SK-N-SH (cell line): ENCODE measurements at regions not wholly inside any gene's neighbourhood (a gene's known extent, or its start where the extent isn't known, plus 50 kb on each side); places are given as distances from the start of the nearest gene placed in this dataset.

Experiments used
- CTCF ChIA-PET: fragments of 300-600, 350-600 bp; formaldehyde crosslinking; extraction: SDS; loops from one replicate; lab custom pipeline; 2021; lab: Yijun Ruan, JAX
- POLR2A ChIA-PET: fragments of 350-600 bp; sonication (Branson Sonifier 250); formaldehyde crosslinking; extraction: SDS; loops from one replicate; lab custom pipeline; 2020; ENCODE audit warnings: antibody characterized with exemption, inconsistent platforms; lab: Yijun Ruan, JAX
- DNase-seq: peaks from one replicate; pipeline ENCODE4 v3.0.0; 2012
- H2AFZ ChIP-seq: fragments of 200-600 bp; sonication (generic); 2 replicates; pipeline ENCODE4 v1.8.1; 2016; ENCODE audit warnings: antibody characterized with exemption, mild to moderate bottlenecking, low read depth
- H3F3A ChIP-seq: fragments of 200-600 bp; sonication (generic); replicated peaks from 2 replicates; pipeline ENCODE3; 2016; ENCODE audit warnings: antibody characterized with exemption, mild to moderate bottlenecking; ENCODE audit not compliant: insufficient read depth
- H3K27ac ChIP-seq, 2 experiments: fragments of 200-500 bp in 1 of 2; fragments of 200-600 bp in 1 of 2; sonication (Bioruptor generic) in 1 of 2; sonication (generic), shearing (Covaris generic) in 1 of 2; 2 replicates each; pipeline versions ENCODE4 v1.5.1 to v1.6.1; 2014 to 2016; ENCODE audit warnings: low read depth in 2 of 2, inconsistent platforms in 1 of 2, low read length in 1 of 2, mild to moderate bottlenecking in 1 of 2, mixed read lengths in 1 of 2
- H3K27me3 ChIP-seq: fragments of 200-600 bp; sonication (generic), shearing (Covaris generic); 2 replicates; pipeline ENCODE4 v1.6.1; 2016; ENCODE audit warnings: mixed run types; ENCODE audit not compliant: insufficient read depth
- H3K36me3 ChIP-seq, 2 experiments: fragments of 200-500 bp in 1 of 2; fragments of 200-600 bp in 1 of 2; sonication (Bioruptor generic) in 1 of 2; sonication (generic) in 1 of 2; replicated peaks in 1 of 2; 2 replicates each; pipeline versions ENCODE3 to v1.5.1; 2014 to 2016; ENCODE audit warnings: low read length in 1 of 2, mild to moderate bottlenecking in 1 of 2; ENCODE audit not compliant: insufficient read depth in 2 of 2, control insufficient read depth in 1 of 2
- H3K4me1 ChIP-seq, 2 experiments: fragments of 200-500 bp in 1 of 2; fragments of 200-600 bp in 1 of 2; sonication (Bioruptor generic) in 1 of 2; sonication (generic), shearing (Covaris generic) in 1 of 2; 2 replicates each; pipeline versions ENCODE4 v1.5.1 to v1.6.1; 2014 to 2016; ENCODE audit warnings: low read depth in 1 of 2, low read length in 1 of 2, mixed run types in 1 of 2; ENCODE audit not compliant: insufficient read depth in 2 of 2, control insufficient read depth in 1 of 2
- H3K4me2 ChIP-seq: fragments of 200-600 bp; sonication (generic), shearing (Covaris generic); 2 replicates; pipeline ENCODE4 v1.6.1; 2017; ENCODE audit warnings: mixed run types
- H3K4me3 ChIP-seq, 2 experiments: fragments of 200-500 bp in 1 of 2; fragments of 200-600 bp in 1 of 2; sonication (Bioruptor generic) in 1 of 2; sonication (generic), shearing (Covaris generic) in 1 of 2; 2 replicates each; pipeline versions ENCODE4 v1.5.1 to v1.8.1; 2014 to 2016; ENCODE audit warnings: low read depth in 2 of 2, inconsistent platforms in 1 of 2, low read length in 1 of 2, mild to moderate bottlenecking in 1 of 2, mixed read lengths in 1 of 2, moderate library complexity in 1 of 2
- H3K79me2 ChIP-seq: fragments of 200-600 bp; sonication (generic); 2 replicates; pipeline ENCODE4 v1.8.1; 2017; ENCODE audit warnings: mild to moderate bottlenecking; ENCODE audit not compliant: insufficient read depth
- H3K9ac ChIP-seq: fragments of 200-600 bp; sonication (generic); 2 replicates; pipeline ENCODE4 v1.6.1; 2017; ENCODE audit warnings: mixed run types
- H3K9me2 ChIP-seq: fragments of 200-600 bp; sonication (generic); 2 replicates; pipeline ENCODE4 v1.6.1; 2017; ENCODE audit warnings: mixed run types
- H3K9me3 ChIP-seq: fragments of 200-600 bp; sonication (generic); 2 replicates; pipeline ENCODE4 v1.6.1; 2017; ENCODE audit warnings: mixed run types, mild to moderate bottlenecking, moderate library complexity
- H4K20me1 ChIP-seq: fragments of 200-600 bp; sonication (generic); 2 replicates; pipeline ENCODE4 v1.6.1; 2017; ENCODE audit warnings: mild to moderate bottlenecking, mixed run types; ENCODE audit not compliant: insufficient read depth
- CHD2 ChIP-seq: fragments of 150-350 bp; IDR thresholded peaks from 2 replicates; pipeline ENCODE4 v1.6.1; 2018; ENCODE audit warnings: low read length; ENCODE audit not compliant: partially characterized antibody
- CTCF ChIP-seq: fragments of 200-600 bp; sonication (generic); IDR thresholded peaks from 2 replicates; pipeline ENCODE4 v1.6.1; 2017; ENCODE audit warnings: antibody characterized with exemption, mild to moderate bottlenecking, moderate library complexity
- EP300 ChIP-seq, 2 experiments: IDR thresholded peaks; 2 replicates each; pipeline versions ENCODE4 v1.4.0 to v1.6.1; 2012; ENCODE audit warnings: borderline replicate concordance in 1 of 2, low read depth in 1 of 2, low read length in 1 of 2
- EZH2phosphoT487 ChIP-seq: fragments of 200-600 bp; sonication (generic); IDR thresholded peaks from 2 replicates; pipeline ENCODE4 v1.6.1; 2017; ENCODE audit warnings: low read depth, mixed run types, mild to moderate bottlenecking, antibody characterized with exemption, moderate library complexity, borderline replicate concordance
- IRF3 ChIP-seq: fragments of 150-350 bp; IDR thresholded peaks from 2 replicates; pipeline ENCODE4 v1.6.1; 2016; ENCODE audit warnings: mild to moderate bottlenecking, low read depth, low read length
- MAX ChIP-seq: IDR thresholded peaks from 2 replicates; pipeline ENCODE4 v1.4.0; 2012; ENCODE audit warnings: low read depth
- NFIC ChIP-seq: IDR thresholded peaks from 2 replicates; pipeline ENCODE4 v1.4.0; 2012; ENCODE audit warnings: borderline replicate concordance
- NRF1 ChIP-seq: IDR thresholded peaks from 2 replicates; pipeline ENCODE4 v1.6.1; 2012; ENCODE audit warnings: low read depth, mild to moderate bottlenecking, low read length
- RCOR1 ChIP-seq: fragments of 150-350 bp; IDR thresholded peaks from 2 replicates; pipeline ENCODE4 v1.6.1; 2017; ENCODE audit warnings: antibody characterized with exemption, low read length
- SMC3 ChIP-seq: IDR thresholded peaks from 2 replicates; pipeline ENCODE4 v1.6.1; 2012; ENCODE audit warnings: low read depth, low read length, improper control_type of control experiment
- TAF1 ChIP-seq: IDR thresholded peaks from 2 replicates; pipeline ENCODE4 v1.6.1; 2012; ENCODE audit warnings: low read depth, mild to moderate bottlenecking, low read length, moderate library complexity, borderline replicate concordance
- TCF12 ChIP-seq: IDR thresholded peaks from 2 replicates; pipeline ENCODE4 v1.4.0; 2012
- TEAD4 ChIP-seq: IDR thresholded peaks from 2 replicates; pipeline ENCODE4 v1.4.0; 2012; ENCODE audit warnings: mild to moderate bottlenecking, borderline replicate concordance; ENCODE audit not compliant: insufficient read depth
- USF1 ChIP-seq: IDR thresholded peaks from 2 replicates; pipeline ENCODE4 v1.4.0; 2012; ENCODE audit warnings: low read depth, borderline replicate concordance
- ZBTB33 ChIP-seq: IDR thresholded peaks from 2 replicates; pipeline ENCODE4 v1.4.0; 2012; ENCODE audit warnings: low read depth, borderline replicate concordance
- WGBS: methylation state at CpG from one replicate; pipeline ENCODE4 v1.1.6; 2017; ENCODE audit warnings: low lambda C conversion rate; 5-methylcytosine and 5-hydroxymethylcytosine counted together

GRCh38 chr14:85475113-85475512, 54.8 kb upstream of the FLRT2 start:
- CTCF ChIA-PET, result no interaction called here
- Histone ChIP-seq H3K4me1 (peaks cover 0 to 26% of the 10 kb centered on the region in 2 experiments; a peak in 3 of 4 replicates), H3K36me3 (no peaks in the 10 kb centered on the region), H3K79me2 (no peaks in the 10 kb centered on the region), H3K4me3 (no peak overlapping the region), H3F3A (peaks cover 21% of the 10 kb centered on the region), H4K20me1 (no peaks in the 10 kb centered on the region), H3K9me3 (no peaks in the 10 kb centered on the region), H3K27me3 (no peaks in the 10 kb centered on the region), H3K9ac (no peak overlapping the region; the same call in 1 of the 2 replicates), H3K4me2 (no peak overlapping the region; the same call in 1 of the 2 replicates), H3K9me2 (no peaks in the 10 kb centered on the region), H3K27ac (peak overlapping the region in 1 of 2 experiments; percentile 37; a peak in 2 of 4 replicates), H2AFZ (peak overlapping the region; percentile 71)
- POLR2A ChIA-PET, result no interaction called here
- no peak for DNase-seq
- TF ChIP-seq IRF3 (no peak), TCF12 (no peak), EZH2phosphoT487 (no peak), CTCF (no peak), TEAD4 (no peak), EP300 (IDR thresholded peaks at IDR 0.05; ENCODE audit: borderline replicate concordance in 1 of 2, low read depth in 1 of 2, low read length in 1 of 2) (no peak), ZBTB33 (no peak), NFIC (no peak), CHD2 (no peak), SMC3 (no peak), RCOR1 (no peak), USF1 (no peak), NRF1 (no peak), TAF1 (no peak), MAX (no peak)
- WGBS, result 32% methylated on average over 3 of the region's 3 CpGs
